H1 (cell line): ENCODE measurements at regions not wholly inside any gene's neighbourhood (a gene's known extent, or its start where the extent isn't known, plus 50 kb on each side); places are given as distances from the start of the nearest gene placed in this dataset.

Source experiments
- CBX8 ChIP-seq: fragments of 300-800, 300-1000 bp; sonication (generic); IDR thresholded peaks from 2 replicates; pipeline ENCODE4 v1.7.1; 2016; ENCODE audit warnings: low read depth, low read length, borderline replicate concordance
- CHD2 ChIP-seq: IDR thresholded peaks from 2 replicates; pipeline ENCODE4 v1.6.1; 2012; ENCODE audit warnings: low read length, improper control_type of control experiment
- E2F6 ChIP-seq: IDR thresholded peaks from 2 replicates; pipeline ENCODE4 v1.6.1; 2012; ENCODE audit warnings: inconsistent platforms
- RAD21 ChIP-seq, 2 experiments: IDR thresholded peaks in 1 of 2; conservative IDR thresholded peaks in 1 of 2; 2 replicates each; pipeline ENCODE4 v1.6.1; 2011; ENCODE audit warnings: low read depth in 2 of 2, low read length in 2 of 2, improper control_type of control experiment in 1 of 2, inconsistent platforms in 1 of 2, mild to moderate bottlenecking in 1 of 2, moderate library complexity in 1 of 2

GRCh38 chr7:20911081-20911480, 124.4 kb upstream of the SP8 start (continued):
- TF ChIP-seq CBX8 (no peak), CHD2 (no peak), RAD21 (IDR thresholded peaks at IDR 0.05 in 1 of 2, conservative IDR thresholded peaks at IDR 0.05 in 1 of 2; ENCODE audit: low read depth in 2 of 2, low read length in 2 of 2) (no peak), E2F6 (no peak)
